ENCODE measurements at regions not wholly inside any gene's neighbourhood (a gene's known extent, or its start where the extent isn't known, plus 50 kb on each side); places are given as distances from the start of the nearest gene placed in this dataset.

GRCh38 chr12:43090981-43091380, 461.0 kb downstream of the ADAMTS20 start:
- over 99% methylated on average over 2 of the region's 2 CpGs for WGBS
- Histone ChIP-seq H3K4me3 (ENCODE audit: low read length in 2 of 2) (no peak overlapping the region), H3K9me3 (ENCODE audit: control insufficient read depth in 2 of 2, insufficient read depth in 1 of 2, low read length in 1 of 2) (no peaks in the 10 kb centered on the region), H3K27me3 (ENCODE audit: control insufficient read depth in 2 of 2, insufficient read depth in 1 of 2, low read length in 1 of 2) (no peaks in the 10 kb centered on the region), H3K36me3 (ENCODE audit: control insufficient read depth in 2 of 2, insufficient read depth in 2 of 2, low read length in 1 of 2) (no peaks in the 10 kb centered on the region), H3K4me1 (ENCODE audit: control insufficient read depth in 2 of 2, insufficient read depth in 2 of 2, low read length in 2 of 2) (no peaks in the 10 kb centered on the region), H3K27ac (ENCODE audit: low read depth in 1 of 2, low read length in 1 of 2) (no peak overlapping the region)
- DNase-seq (ENCODE audit: low read depth in 6 of 9, low spot score in 9 of 9) = no peak

- WGBS = 93% methylated on average over 3 of the region's 3 CpGs
- Histone ChIP-seq H3K9me3 (ENCODE audit: control insufficient read depth in 2 of 2, insufficient read depth in 1 of 2, low read length in 1 of 2) (peaks cover 0 to 6% of the 10 kb centered on the region in 2 donors), H3K4me1 (ENCODE audit: control insufficient read depth in 2 of 2, insufficient read depth in 2 of 2, low read length in 2 of 2) (no peaks in the 10 kb centered on the region)
These were observed 464.6 kb downstream of the ADAMTS20 start for GRCh38 chr12:43087195-43088091.

GRCh38 chr12:43079476-43079875, 472.5 kb downstream of the ADAMTS20 start:
- H3K9me3 ChIP-seq (ENCODE audit: control insufficient read depth in 2 of 2, insufficient read depth in 1 of 2, low read length in 1 of 2) = no peaks in the 10 kb centered on the region
- H3K27ac ChIP-seq (ENCODE audit: low read depth in 1 of 2, low read length in 1 of 2) = no peak overlapping the region
- DNase-seq (ENCODE audit: low read depth in 6 of 9, low spot score in 9 of 9) = no peak
- no peaks in the 10 kb centered on the region for H3K4me1 ChIP-seq (ENCODE audit: control insufficient read depth in 2 of 2, insufficient read depth in 2 of 2, low read length in 2 of 2)
- H3K4me3 ChIP-seq (ENCODE audit: low read length in 2 of 2) = no peak overlapping the region
- H3K36me3 ChIP-seq (ENCODE audit: control insufficient read depth in 2 of 2, insufficient read depth in 2 of 2, low read length in 1 of 2) = no peaks in the 10 kb centered on the region
- H3K27me3 ChIP-seq (ENCODE audit: control insufficient read depth in 2 of 2, insufficient read depth in 1 of 2, low read length in 1 of 2) = no peaks in the 10 kb centered on the region

More at GRCh38 chr12:43087195-43088091, 464.6 kb downstream of the ADAMTS20 start:
- Histone ChIP-seq H3K27ac (ENCODE audit: low read depth in 1 of 2, low read length in 1 of 2) (no peak overlapping the region), H3K36me3 (ENCODE audit: control insufficient read depth in 2 of 2, insufficient read depth in 2 of 2, low read length in 1 of 2) (no peaks in the 10 kb centered on the region), H3K4me3 (ENCODE audit: low read length in 2 of 2) (no peak overlapping the region), H3K27me3 (ENCODE audit: control insufficient read depth in 2 of 2, insufficient read depth in 1 of 2, low read length in 1 of 2) (no peaks in the 10 kb centered on the region)
- no peak for DNase-seq (ENCODE audit: low read depth in 6 of 9, low spot score in 9 of 9)

- DNase-seq (ENCODE audit: low read depth in 6 of 9, low spot score in 9 of 9) = no peak
- Histone ChIP-seq H3K9me3 (ENCODE audit: control insufficient read depth in 2 of 2, insufficient read depth in 1 of 2, low read length in 1 of 2) (no peaks in the 10 kb centered on the region), H3K4me1 (ENCODE audit: control insufficient read depth in 2 of 2, insufficient read depth in 2 of 2, low read length in 2 of 2) (no peaks in the 10 kb centered on the region), H3K27me3 (ENCODE audit: control insufficient read depth in 2 of 2, insufficient read depth in 1 of 2, low read length in 1 of 2) (no peaks in the 10 kb centered on the region), H3K36me3 (ENCODE audit: control insufficient read depth in 2 of 2, insufficient read depth in 2 of 2, low read length in 1 of 2) (no peaks in the 10 kb centered on the region), H3K27ac (ENCODE audit: low read depth in 1 of 2, low read length in 1 of 2) (no peak overlapping the region), H3K4me3 (ENCODE audit: low read length in 2 of 2) (no peak overlapping the region)
- 84% methylated on average over 3 of the region's 3 CpGs for WGBS
These were observed 473.0 kb downstream of the ADAMTS20 start for GRCh38 chr12:43078976-43079375.

- no peak for DNase-seq (ENCODE audit: low read depth in 6 of 9, low spot score in 9 of 9)
- Histone ChIP-seq H3K9me3 (ENCODE audit: control insufficient read depth in 2 of 2, insufficient read depth in 1 of 2, low read length in 1 of 2) (no peaks in the 10 kb centered on the region), H3K36me3 (ENCODE audit: control insufficient read depth in 2 of 2, insufficient read depth in 2 of 2, low read length in 1 of 2) (no peaks in the 10 kb centered on the region), H3K27ac (ENCODE audit: low read depth in 1 of 2, low read length in 1 of 2) (no peak overlapping the region), H3K4me1 (ENCODE audit: control insufficient read depth in 2 of 2, insufficient read depth in 2 of 2, low read length in 2 of 2) (no peaks in the 10 kb centered on the region), H3K27me3 (ENCODE audit: control insufficient read depth in 2 of 2, insufficient read depth in 1 of 2, low read length in 1 of 2) (no peaks in the 10 kb centered on the region), H3K4me3 (ENCODE audit: low read length in 2 of 2) (no peak overlapping the region)
- 85% methylated on average over 1 of the region's 1 CpG for WGBS
These were observed 479.6 kb downstream of the ADAMTS20 start for GRCh38 chr12:43072431-43072830.

GRCh38 chr12:43069768-43070221, 480.2 kb upstream of the PRICKLE1 start:
- Histone ChIP-seq H3K27me3 (ENCODE audit: control insufficient read depth in 2 of 2, insufficient read depth in 1 of 2, low read length in 1 of 2) (no peaks in the 10 kb centered on the region), H3K36me3 (ENCODE audit: control insufficient read depth in 2 of 2, insufficient read depth in 2 of 2, low read length in 1 of 2) (no peaks in the 10 kb centered on the region), H3K9me3 (ENCODE audit: control insufficient read depth in 2 of 2, insufficient read depth in 1 of 2, low read length in 1 of 2) (no peaks in the 10 kb centered on the region), H3K27ac (ENCODE audit: low read depth in 1 of 2, low read length in 1 of 2) (no peak overlapping the region), H3K4me3 (ENCODE audit: low read length in 2 of 2) (no peak overlapping the region), H3K4me1 (ENCODE audit: control insufficient read depth in 2 of 2, insufficient read depth in 2 of 2, low read length in 2 of 2) (no peaks in the 10 kb centered on the region)
- WGBS = 92% methylated on average over 5 of the region's 5 CpGs
- DNase-seq (ENCODE audit: low read depth in 6 of 9, low spot score in 9 of 9) = no peak

GRCh38 chr12:43066471-43066870, 476.9 kb upstream of the PRICKLE1 start:
- DNase-seq (ENCODE audit: low read depth in 6 of 9, low spot score in 9 of 9) = no peak
- H3K4me3 ChIP-seq (ENCODE audit: low read length in 2 of 2) = no peak overlapping the region
- no peak overlapping the region for H3K27ac ChIP-seq (ENCODE audit: low read depth in 1 of 2, low read length in 1 of 2)
- H3K9me3 ChIP-seq (ENCODE audit: control insufficient read depth in 2 of 2, insufficient read depth in 1 of 2, low read length in 1 of 2) = no peaks in the 10 kb centered on the region
- H3K36me3 ChIP-seq (ENCODE audit: control insufficient read depth in 2 of 2, insufficient read depth in 2 of 2, low read length in 1 of 2) = no peaks in the 10 kb centered on the region
- H3K4me1 ChIP-seq (ENCODE audit: control insufficient read depth in 2 of 2, insufficient read depth in 2 of 2, low read length in 2 of 2) = no peaks in the 10 kb centered on the region
- no peaks in the 10 kb centered on the region for H3K27me3 ChIP-seq (ENCODE audit: control insufficient read depth in 2 of 2, insufficient read depth in 1 of 2, low read length in 1 of 2)
- WGBS = 77% methylated on average over 2 of the region's 2 CpGs

GRCh38 chr12:43063650-43064049, 474.1 kb upstream of the PRICKLE1 start:
- DNase-seq (ENCODE audit: low read depth in 6 of 9, low spot score in 9 of 9) = no peak
- no peak overlapping the region for H3K27ac ChIP-seq (ENCODE audit: low read depth in 1 of 2, low read length in 1 of 2)
- 87% methylated on average over 3 of the region's 3 CpGs for WGBS

GRCh38 chr12:43062201-43062895, 472.8 kb upstream of the PRICKLE1 start:
- H3K36me3 ChIP-seq (ENCODE audit: control insufficient read depth in 2 of 2, insufficient read depth in 2 of 2, low read length in 1 of 2) = no peaks in the 10 kb centered on the region
- WGBS = 88% methylated on average over 1 of the region's 1 CpG

More at GRCh38 chr12:43063650-43064049, 474.1 kb upstream of the PRICKLE1 start:
- H3K4me3 ChIP-seq (ENCODE audit: low read length in 2 of 2) = no peak overlapping the region
- H3K36me3 ChIP-seq (ENCODE audit: control insufficient read depth in 2 of 2, insufficient read depth in 2 of 2, low read length in 1 of 2) = no peaks in the 10 kb centered on the region
- H3K9me3 ChIP-seq (ENCODE audit: control insufficient read depth in 2 of 2, insufficient read depth in 1 of 2, low read length in 1 of 2) = peaks cover 0 to 3% of the 10 kb centered on the region in 2 donors
- H3K27me3 ChIP-seq (ENCODE audit: control insufficient read depth in 2 of 2, insufficient read depth in 1 of 2, low read length in 1 of 2) = no peaks in the 10 kb centered on the region
- H3K4me1 ChIP-seq (ENCODE audit: control insufficient read depth in 2 of 2, insufficient read depth in 2 of 2, low read length in 2 of 2) = no peaks in the 10 kb centered on the region

More at GRCh38 chr12:43062201-43062895, 472.8 kb upstream of the PRICKLE1 start:
- no peak overlapping the region for H3K27ac ChIP-seq (ENCODE audit: low read depth in 1 of 2, low read length in 1 of 2)
- no peak for DNase-seq (ENCODE audit: low read depth in 6 of 9, low spot score in 9 of 9)
- no peak overlapping the region for H3K4me3 ChIP-seq (ENCODE audit: low read length in 2 of 2)
- no peaks in the 10 kb centered on the region for H3K27me3 ChIP-seq (ENCODE audit: control insufficient read depth in 2 of 2, insufficient read depth in 1 of 2, low read length in 1 of 2)
- H3K9me3 ChIP-seq (ENCODE audit: control insufficient read depth in 2 of 2, insufficient read depth in 1 of 2, low read length in 1 of 2) = peaks cover 0 to 3% of the 10 kb centered on the region in 2 donors
- H3K4me1 ChIP-seq (ENCODE audit: control insufficient read depth in 2 of 2, insufficient read depth in 2 of 2, low read length in 2 of 2) = no peaks in the 10 kb centered on the region

All from thymus (tissue), 11 donors.